Heart left ventricle (tissue), 13 donors: ENCODE measurements at regions not wholly inside any gene's neighbourhood (a gene's known extent, or its start where the extent isn't known, plus 50 kb on each side); places are given as distances from the start of the nearest gene placed in this dataset.

ENCODE experiments used
- CTCF ChIP-seq, 12 donors: fragments of 200-600 bp; sonication (generic) in 4 of 12; IDR thresholded peaks; one replicate each; pipeline versions ENCODE4 v1.5.0 to v1.8.0; 2018 to 2022; ENCODE audit warnings: antibody characterized with exemption in 12 of 12, mild to moderate bottlenecking in 5 of 12
- POLR2A ChIP-seq, 2 donors: fragments of 450-650 bp; IDR thresholded peaks; one replicate each; pipeline ENCODE4 v1.6.1; 2017; ENCODE audit warnings: antibody characterized with exemption in 2 of 2, mild to moderate bottlenecking in 2 of 2, moderate library complexity in 2 of 2
- donor health status: ischemic (EF 13 %, LVEDD 7.1; RV severe dilation, severe dysfunction).
- donor health status: DM: no; HTN: yes; CAD: no.
- donor health status: DM: no; HTN: no; CAD: no.
- donor health status: ischemic (EF 25% LVEDD 6.9; RV normal size, moderate dysfunction).
- donor health status: ischemic (EF 25% LVEDD 5.7; RV mildly dilated, moderate dysfunction).
- donor health status: ischemic (EF 35%, LVEDD 5.7; RV mildly dilated, moderate dysfunction).
- donor health status: nonischemic (EF 11% LVEDD 7.7; RV severe dilation, severe dysfunction).
- donor health status: DM: yes; HTN: yes; CAD: no.
- donor health status: PGD.
- donor health status: ischemic (EF 29% LVEDD 5.4; RV normal size, mild dysfunction).
- donor health status: nonischemic (EF 23%, LVEDD 6.1; RV moderate dilation, normal function).

- TF ChIP-seq CTCF (IDR thresholded peaks at IDR 0.05) (peak; percentile 48 to 80 (median 74)), POLR2A (IDR thresholded peaks at IDR 0.05) (no peak)
Measured at GRCh38 chr13:48595431-48596429, 58.0 kb upstream of the CYSLTR2 start.
